IMR-90 (cell line): ENCODE measurements at regions not wholly inside any gene's neighbourhood (a gene's known extent, or its start where the extent isn't known, plus 50 kb on each side); places are given as distances from the start of the nearest gene placed in this dataset.
A peak's percentile ranks its signal among the peaks of the same experiment; 100 is the strongest.

Experiments
- ATAC-seq: fragments of 200-7000 bp; cut with Tn5 transposase; 2 replicates; pipeline ENCODE4 v1.9.1; 2020; ENCODE audit warnings: low read depth, mild to moderate bottlenecking, moderate library complexity
- BruUV-seq: library from RNA; stranded (reverse); fragments of 400-500 nt; replicated peaks from 2 replicates; lab custom pipeline; 2021; lab: Mats Ljungman, UMichigan
- CTCF ChIA-PET: fragments of 300-600 bp; formaldehyde crosslinking; extraction: SDS; loops from one replicate; lab custom pipeline; 2021; ENCODE audit warnings: antibody characterized with exemption; lab: Yijun Ruan, JAX
- POLR2A ChIA-PET: fragments of 300-600 bp; sonication (Branson Sonifier 250); formaldehyde crosslinking; loops from one replicate; lab custom pipeline; 2022; ENCODE audit warnings: antibody characterized with exemption; ENCODE audit not compliant: unreplicated experiment; lab: Charles Lee
- DNase-seq: peaks from one replicate; pipeline ENCODE4 v3.0.0; 2013
- H2AFZ ChIP-seq: replicated peaks from 2 replicates; pipeline ENCODE3; 2013; ENCODE audit warnings: low read length, mild to moderate bottlenecking; ENCODE audit not compliant: poor library complexity
- H2AK5ac ChIP-seq: 2 replicates; pipeline ENCODE4 v1.6.1; 2013; ENCODE audit warnings: low read depth, low read length, inconsistent platforms
- H2AK9ac ChIP-seq: replicated peaks from 2 replicates; pipeline ENCODE3; 2013; ENCODE audit warnings: mild to moderate bottlenecking, low read depth, low read length, moderate library complexity; ENCODE audit not compliant: poor library complexity
- H2BK120ac ChIP-seq: 2 replicates; pipeline ENCODE4 v1.6.1; 2013; ENCODE audit warnings: low read depth, low read length, inconsistent platforms
- H2BK15ac ChIP-seq: 3 replicates; pipeline ENCODE4 v1.6.1; 2013; ENCODE audit warnings: low read depth, low read length, inconsistent platforms
- H2BK20ac ChIP-seq: 2 replicates; pipeline ENCODE4 v1.6.1; 2013; ENCODE audit warnings: low read depth, mild to moderate bottlenecking, inconsistent platforms, low read length, moderate library complexity
- H2BK5ac ChIP-seq: 2 replicates; pipeline ENCODE4 v1.6.1; 2013; ENCODE audit warnings: mild to moderate bottlenecking, low read depth, low read length, inconsistent platforms; ENCODE audit not compliant: poor library complexity, severe bottlenecking
- H3K14ac ChIP-seq: replicated peaks from 2 replicates; pipeline ENCODE4 v1.6.1; 2013; ENCODE audit warnings: low read depth, low read length, inconsistent platforms
- H3K18ac ChIP-seq: 2 replicates; pipeline ENCODE4 v1.6.1; 2013; ENCODE audit warnings: low read depth, low read length, control low read depth
- H3K23ac ChIP-seq: 2 replicates; pipeline ENCODE4 v1.6.1; 2013; ENCODE audit warnings: low read depth, low read length, inconsistent platforms
- H3K27ac ChIP-seq: 2 replicates; pipeline ENCODE4 v1.5.1; 2013; ENCODE audit warnings: mild to moderate bottlenecking, control low read depth, low read length; ENCODE audit not compliant: insufficient read depth
- H3K27me3 ChIP-seq: 2 replicates; pipeline ENCODE4 v1.6.1; 2013; ENCODE audit warnings: low read length; ENCODE audit not compliant: control insufficient read depth, insufficient read depth
- H3K36me3 ChIP-seq: 2 replicates; pipeline ENCODE4 v1.6.1; 2013; ENCODE audit warnings: low read length, mixed read lengths; ENCODE audit not compliant: control insufficient read depth, insufficient read depth
- H3K4ac ChIP-seq: 2 replicates; pipeline ENCODE4 v1.6.1; 2013; ENCODE audit warnings: low read depth, low read length, inconsistent platforms
- H3K4me1 ChIP-seq: 2 replicates; pipeline ENCODE4 v1.6.1; 2013; ENCODE audit warnings: low read length, mixed read lengths; ENCODE audit not compliant: control insufficient read depth, insufficient read depth
- H3K4me2 ChIP-seq: 2 replicates; pipeline ENCODE4 v1.6.1; 2013; ENCODE audit warnings: low read depth, mild to moderate bottlenecking, control low read depth, low read length, moderate library complexity
- H3K4me3 ChIP-seq: 2 replicates; pipeline ENCODE4 v1.5.1; 2013; ENCODE audit warnings: low read depth, mild to moderate bottlenecking, control low read depth, low read length, moderate library complexity; ENCODE audit not compliant: insufficient read depth
- H3K56ac ChIP-seq: 2 replicates; pipeline ENCODE4 v1.6.1; 2013; ENCODE audit warnings: low read length, inconsistent platforms; ENCODE audit not compliant: insufficient read depth; ENCODE audit errors: extremely low read depth
- H3K79me1 ChIP-seq, 2 experiments: 2 replicates each; pipeline ENCODE4 v1.6.1; 2013; ENCODE audit warnings: low read length in 2 of 2, inconsistent platforms in 1 of 2, low read depth in 1 of 2
- H3K9ac ChIP-seq: 2 replicates; pipeline ENCODE4 v1.6.1; 2013; ENCODE audit warnings: low read depth, low read length, control low read depth
- H3K9me1 ChIP-seq: 2 replicates; pipeline ENCODE4 v1.6.1; 2013; ENCODE audit warnings: low read length, inconsistent platforms; ENCODE audit not compliant: insufficient read depth
- H3K9me3 ChIP-seq: 2 replicates; pipeline ENCODE4 v1.6.1; 2013; ENCODE audit warnings: low read length; ENCODE audit not compliant: control insufficient read depth, insufficient read depth
- H4K20me1 ChIP-seq: 2 replicates; pipeline ENCODE4 v1.6.1; 2013; ENCODE audit warnings: low read length, inconsistent platforms; ENCODE audit not compliant: insufficient read depth
- H4K5ac ChIP-seq: 2 replicates; pipeline ENCODE4 v1.6.1; 2013; ENCODE audit warnings: mild to moderate bottlenecking, low read depth, low read length, control low read depth
- H4K8ac ChIP-seq, 2 experiments: 2 replicates each; pipeline ENCODE4 v1.6.1; 2013; ENCODE audit warnings: low read depth in 2 of 2, low read length in 2 of 2, control low read depth in 1 of 2, inconsistent platforms in 1 of 2
- H4K91ac ChIP-seq: 2 replicates; pipeline ENCODE4 v1.6.1; 2013; ENCODE audit warnings: low read depth, low read length, inconsistent platforms; ENCODE audit not compliant: insufficient read depth
- CTCF ChIP-seq: conservative IDR thresholded peaks from 2 replicates; pipeline ENCODE4 v1.5.1; 2012; ENCODE audit warnings: mild to moderate bottlenecking, low read depth, low read length, improper control_type of control experiment
- MAFK ChIP-seq: IDR thresholded peaks from 2 replicates; pipeline ENCODE4 v1.6.1; 2012; ENCODE audit warnings: low read depth, low read length, improper control_type of control experiment
- MXI1 ChIP-seq: IDR thresholded peaks from 2 replicates; pipeline ENCODE4 v1.6.1; 2012; ENCODE audit warnings: low read depth, mild to moderate bottlenecking, low read length, moderate library complexity, borderline replicate concordance
- RCOR1 ChIP-seq: IDR thresholded peaks from 2 replicates; pipeline ENCODE4 v1.6.1; 2012; ENCODE audit warnings: mild to moderate bottlenecking, low read length, improper control_type of control experiment; ENCODE audit not compliant: insufficient replicate concordance
- USF2 ChIP-seq: fragments of 150-350 bp; IDR thresholded peaks from 2 replicates; pipeline ENCODE4 v1.6.1; 2017; ENCODE audit warnings: mild to moderate bottlenecking, antibody characterized with exemption, low read length, low read depth
- dilution Hi-C: fragments of 300-500 bp; cut with HindIII; formaldehyde crosslinking; loops from one replicate; pipeline ENCODE4 v1.14.3; 2018; ENCODE audit warnings: low sequenced_read_pairs; ENCODE audit not compliant: unreplicated experiment
- in situ Hi-C: fragments of 300-500 bp; cut with MboI; formaldehyde crosslinking; loops from 3 replicates; pipeline ENCODE4 v1.14.3; 2019; ENCODE audit warnings: low sequenced_read_pairs, inconsistent platforms, mixed read lengths
- intact Hi-C: fragments of 100-400 bp; cut with micrococcal nuclease; formaldehyde crosslinking; loops from 2 replicates; pipeline ENCODE4 v1.10.0; 2022

GRCh38 chr12:69130064-69130463 lies 109.3 kb upstream of the CPSF6 start:
- in situ Hi-C loops (no loop called here), intact Hi-C loops (no loop called here), dilution Hi-C loops (no loop called here)
- Histone ChIP-seq H2BK15ac (no peak overlapping the region), H3K4ac (no peak overlapping the region), H3K4me3 (no peak overlapping the region), H3K79me1 (no peaks in the 10 kb centered on the region), H4K8ac (no peak overlapping the region), H3K18ac (no peak overlapping the region), H3K9me3 (no peaks in the 10 kb centered on the region), H3K9ac (no peak overlapping the region), H3K27ac (no peak overlapping the region), H2AK5ac (no peak overlapping the region), H4K20me1 (no peaks in the 10 kb centered on the region), H3K9me1 (no peaks in the 10 kb centered on the region), H2BK120ac (no peak overlapping the region), H3K56ac (no peak overlapping the region), H2BK20ac (no peak overlapping the region), H4K91ac (no peak overlapping the region), H3K4me2 (no peak overlapping the region), H3K14ac (no peak overlapping the region), H4K5ac (no peak overlapping the region), H3K23ac (no peak overlapping the region), H3K4me1 (no peaks in the 10 kb centered on the region), H2AFZ (no peak overlapping the region), H3K27me3 (peaks cover 4% of the 10 kb centered on the region), H2BK5ac (no peak overlapping the region), H3K36me3 (no peaks in the 10 kb centered on the region), H2AK9ac (no peak overlapping the region)
- ChIA-PET POLR2A (no interaction called here), CTCF (interaction anchor here (0.6 kb wide), 1 partner anchor 27 kb away, joined by 3 read pairs; no protein-coding TSS in a partner anchor)
- BruUV-seq = no TSS peak
- DNase-seq (no peak), ATAC-seq (no peak)
- TF ChIP-seq MAFK (peak; percentile 63), USF2 (no peak), RCOR1 (no peak), CTCF (peak; percentile 19; the same call in 1 of the 2 replicates), MXI1 (no peak)
